HG02571 (cell line): ENCODE measurements at regions not wholly inside any gene's neighbourhood (a gene's known extent, or its start where the extent isn't known, plus 50 kb on each side); places are given as distances from the start of the nearest gene placed in this dataset.
"Not testable (repeated sequence)": the region's sequence is repeated elsewhere in the genome, so short reads cannot be mapped to it uniquely, and the experiment has no call there.

Source experiments
- ATAC-seq: cut with Tn5 transposase; IDR thresholded peaks from one replicate; pipeline ENCODE4 v1.9.1; 2021; ENCODE audit warnings: mild to moderate bottlenecking, moderate library complexity; ENCODE audit not compliant: unreplicated experiment

DNA sequence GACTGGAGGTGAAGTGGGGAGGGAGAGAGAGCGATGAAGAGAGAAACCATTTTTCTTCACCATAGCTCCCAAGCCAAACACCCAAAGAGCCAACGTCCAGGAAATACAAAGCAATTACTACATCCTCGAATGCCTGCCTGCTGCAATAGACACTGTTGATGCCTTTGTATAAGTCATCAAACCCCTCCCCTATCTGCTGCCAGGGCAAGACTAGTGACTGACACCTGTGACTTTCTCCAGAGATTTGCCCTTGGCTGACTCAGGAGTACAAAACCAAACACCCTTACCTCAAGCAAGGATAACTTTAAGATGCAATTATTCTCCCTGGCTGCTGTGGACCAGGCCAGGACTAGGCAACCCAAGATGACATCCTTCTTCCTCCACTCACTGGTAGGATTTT, 81.8 kb upstream of the RASA1 start:
- ATAC-seq = no peak

DNA sequence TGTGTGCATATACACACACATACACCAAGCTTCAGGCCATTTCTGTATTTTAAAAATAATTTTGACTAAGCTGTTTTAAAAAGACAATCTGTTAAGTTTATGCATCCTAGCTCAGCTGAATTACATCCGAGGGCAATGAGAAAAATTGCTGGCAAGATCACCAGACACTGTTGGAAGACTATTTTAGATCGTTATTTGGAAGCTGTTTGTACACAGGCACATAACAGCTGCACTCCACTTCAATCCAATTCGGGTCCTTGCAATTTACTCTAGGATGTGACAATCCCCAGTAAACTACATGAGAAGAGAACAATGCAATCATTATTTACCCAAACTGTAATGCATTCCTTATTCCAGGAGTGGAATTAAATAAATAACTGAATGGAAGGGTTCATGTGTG, 79.3 kb upstream of the RASA1 start:
- no peak for ATAC-seq

DNA sequence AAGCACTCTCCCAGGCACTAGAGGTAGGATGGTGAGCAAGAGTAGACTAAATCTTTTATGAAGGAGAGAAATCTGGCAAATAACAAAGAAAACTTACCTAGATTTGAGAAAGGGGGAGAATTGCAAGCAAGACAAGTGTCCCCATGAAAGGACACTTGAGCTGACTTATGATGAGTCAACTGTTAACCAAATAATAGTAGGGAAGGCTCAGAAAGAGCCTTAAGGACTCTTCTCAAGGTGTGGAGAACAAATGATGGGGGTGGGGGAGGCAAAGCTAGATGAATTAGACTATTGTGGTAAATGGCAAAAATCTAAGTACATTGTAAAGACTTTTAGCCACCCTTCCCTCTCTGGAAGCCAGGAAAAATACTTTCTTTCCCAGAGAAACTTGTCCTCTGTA, 77.6 kb upstream of the RASA1 start:
- ATAC-seq = no peak

DNA sequence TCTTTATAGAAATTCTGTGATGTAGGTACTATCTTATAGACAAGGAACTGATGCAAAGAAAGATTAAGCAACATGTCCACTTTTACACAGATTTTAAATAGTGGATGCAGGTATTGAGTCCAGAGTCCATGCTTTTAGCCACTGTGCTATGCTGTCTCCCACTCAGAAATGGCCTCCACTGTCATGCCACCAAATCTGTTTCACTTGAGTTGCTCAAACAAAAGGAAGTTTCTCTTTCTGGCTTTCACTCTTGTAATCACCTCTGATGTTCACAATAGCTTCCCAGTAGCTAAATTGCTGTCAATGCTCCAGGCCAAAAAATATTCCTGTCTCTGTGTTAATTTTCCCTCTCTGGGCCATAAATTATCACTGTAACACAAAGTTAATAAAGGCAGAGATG, 77.0 kb upstream of the RASA1 start:
- ATAC-seq = peak; percentile 52

DNA sequence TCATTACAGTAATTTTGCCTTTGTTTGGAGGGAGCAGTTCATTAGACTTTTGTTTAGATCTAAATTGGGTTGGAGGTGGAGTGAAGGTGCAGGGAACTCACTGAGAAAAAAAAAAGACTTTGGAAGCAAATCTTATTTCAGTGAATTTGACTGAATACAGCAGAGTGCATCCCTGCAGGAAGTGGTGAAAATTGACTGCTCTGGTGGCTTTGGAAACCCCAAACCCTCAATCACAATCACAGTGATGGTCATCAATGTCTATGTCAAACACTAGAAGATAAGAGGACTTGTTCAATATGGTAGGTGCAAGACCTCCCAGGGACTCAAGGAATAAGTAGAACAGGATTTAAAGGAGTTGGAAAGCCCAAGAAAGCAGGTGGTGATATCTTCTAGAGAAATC, 76.0 kb upstream of the RASA1 start:
- no peak for ATAC-seq

DNA sequence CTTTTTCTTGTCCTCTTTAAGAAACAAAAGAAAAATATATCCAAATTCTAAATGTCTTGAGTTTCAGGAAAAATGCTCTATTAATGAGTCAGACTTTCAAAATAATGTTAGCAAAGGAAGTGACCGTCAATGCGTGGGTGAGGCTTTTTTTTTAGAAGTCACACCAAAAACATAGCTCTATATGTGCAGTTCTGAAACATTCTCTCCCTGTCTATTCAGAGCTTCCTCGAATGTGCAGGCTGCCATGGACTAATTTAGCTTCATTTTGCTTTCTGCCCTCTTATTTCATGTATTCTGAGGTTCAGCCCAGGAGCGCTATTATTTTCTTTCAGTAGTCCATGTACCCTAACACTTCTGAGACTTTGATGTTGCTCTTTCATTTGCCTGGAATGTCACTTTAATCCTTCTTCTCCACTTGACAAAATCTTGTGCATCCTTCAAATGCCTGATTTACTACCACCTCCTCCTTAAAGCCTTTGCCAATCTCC, 72.5 kb upstream of the RASA1 start:
- no peak for ATAC-seq

DNA sequence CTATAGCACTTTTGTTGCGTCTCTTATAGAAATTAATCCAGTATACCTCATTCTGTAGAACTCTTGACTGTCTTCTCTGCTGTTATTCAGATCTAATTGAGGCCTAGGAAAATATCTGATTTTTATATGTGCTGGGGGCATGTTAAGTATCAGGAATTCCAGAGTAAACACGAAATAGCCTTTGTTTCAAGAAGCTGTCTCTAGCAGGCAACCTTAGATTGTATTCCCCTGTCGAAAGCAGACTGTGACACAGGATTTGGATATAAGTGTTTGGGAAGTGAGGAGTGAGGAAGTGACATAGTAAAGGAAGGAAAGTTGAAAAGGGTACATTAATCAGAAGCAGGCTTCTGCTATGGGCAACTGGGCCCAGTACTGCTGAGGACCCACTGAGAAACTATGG, 72.1 kb upstream of the RASA1 start:
- no peak for ATAC-seq

DNA sequence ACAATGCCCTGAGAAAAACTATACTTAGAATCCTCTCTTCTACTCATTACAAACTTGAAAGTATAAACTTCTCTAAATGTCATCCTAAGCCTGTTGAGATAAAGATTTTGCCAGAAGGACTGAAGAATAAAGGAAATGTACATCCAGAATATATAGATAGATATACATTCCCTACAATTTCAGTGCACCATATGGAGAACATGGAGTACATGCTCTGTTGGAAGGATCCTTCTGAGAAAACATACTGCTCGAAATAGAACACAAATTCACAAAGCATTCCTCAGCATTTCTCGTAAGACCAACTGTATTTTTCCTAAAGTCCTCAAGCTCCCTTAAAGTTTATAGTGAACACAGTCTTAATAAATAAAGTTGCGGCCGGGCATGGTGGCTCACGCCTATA, 69.7 kb upstream of the RASA1 start:
- no peak for ATAC-seq

DNA sequence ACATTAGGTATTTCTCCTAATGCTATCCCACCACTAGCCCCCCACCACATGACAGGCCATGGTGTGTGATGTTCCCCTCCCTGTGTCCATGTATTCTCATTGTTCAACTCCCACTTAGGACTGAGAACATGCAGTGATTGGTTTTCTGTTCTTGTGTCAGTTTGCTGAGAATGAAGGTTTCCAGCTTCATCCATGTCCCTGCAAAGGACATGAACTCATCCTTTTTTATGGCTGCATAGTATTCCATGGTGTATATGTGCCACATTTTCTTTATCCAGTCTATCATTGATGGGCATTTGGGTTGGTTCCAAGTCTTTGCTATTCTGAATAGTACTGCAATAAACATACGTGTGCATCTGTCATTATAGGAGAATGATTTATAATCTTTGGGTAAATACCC, 68.4 kb upstream of the RASA1 start:
- not testable (repeated sequence) for ATAC-seq

DNA sequence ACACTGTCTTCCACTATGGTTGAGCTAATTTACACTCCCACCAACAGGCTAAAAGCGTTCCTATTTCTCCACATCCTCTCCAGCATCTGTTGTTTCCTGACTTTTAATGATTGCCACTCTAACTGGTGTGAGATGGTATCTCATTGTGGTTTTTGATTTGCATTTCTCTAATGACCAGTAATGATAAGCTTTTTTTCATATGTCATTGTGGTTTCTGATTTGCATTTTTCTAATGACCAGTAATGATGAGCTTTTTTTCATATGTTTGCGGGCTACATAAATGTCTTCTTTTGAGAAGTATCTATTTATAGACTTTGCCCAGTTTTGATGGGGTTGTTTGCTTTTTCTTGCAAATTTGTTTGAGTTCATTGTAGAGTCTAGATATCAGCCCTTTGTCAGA, 68.0 kb upstream of the RASA1 start:
- not testable (repeated sequence) for ATAC-seq

DNA sequence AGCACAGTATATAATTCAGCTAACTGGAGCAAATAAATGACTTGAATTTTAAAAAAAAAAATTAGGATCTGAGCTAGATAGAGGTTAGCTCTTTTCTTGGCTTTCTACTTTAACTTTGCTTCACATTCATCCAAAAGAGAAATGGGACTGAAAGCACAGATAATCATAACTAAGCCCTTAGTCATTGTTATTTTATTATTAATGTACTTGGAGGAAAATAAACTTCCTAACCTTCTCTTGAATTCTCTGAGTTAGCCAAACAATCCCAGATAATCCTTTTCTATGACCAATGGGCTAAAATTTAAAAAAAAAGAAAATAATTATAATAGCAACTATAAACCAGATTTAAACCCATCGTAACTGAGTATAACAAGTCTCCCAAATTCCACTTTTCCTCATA, 57.6 kb upstream of the RASA1 start:
- no peak for ATAC-seq

DNA sequence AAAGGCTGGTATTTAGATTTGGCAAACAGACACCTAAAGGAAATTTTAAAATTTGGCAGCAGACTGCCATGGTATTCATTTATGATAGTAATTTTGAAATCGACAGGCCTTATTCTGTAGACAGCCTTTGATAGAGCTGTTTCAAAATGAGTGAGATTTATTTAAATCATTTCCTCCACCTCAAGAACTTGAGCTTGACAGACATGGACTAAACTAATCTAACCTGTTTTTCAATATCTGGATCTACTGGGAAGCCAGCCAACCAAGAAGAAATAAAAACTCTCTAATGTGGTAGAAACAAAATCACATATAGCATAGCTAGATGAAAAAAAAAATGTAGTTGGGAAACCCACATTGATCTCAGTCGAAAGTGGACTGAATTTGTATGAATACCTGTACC, 56.9 kb upstream of the RASA1 start:
- no peak for ATAC-seq

DNA sequence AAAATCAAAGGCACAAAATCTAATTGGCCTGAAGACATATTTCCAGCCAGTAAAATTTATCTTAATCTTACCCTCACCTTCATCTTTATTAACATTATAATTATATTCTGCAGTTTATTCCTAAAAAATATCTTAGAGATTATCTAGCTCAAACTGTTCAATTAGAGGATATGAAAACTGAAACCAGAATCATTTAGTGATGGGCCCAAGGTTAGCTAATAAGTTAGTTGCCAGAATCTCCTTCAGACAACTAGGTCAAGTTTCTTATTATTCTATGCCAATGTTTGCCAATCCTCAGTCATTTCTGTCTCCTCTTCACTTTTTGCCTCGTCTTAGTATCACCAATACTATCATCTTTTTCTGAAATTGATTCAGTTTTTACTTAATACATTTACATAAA, 56.0 kb upstream of the RASA1 start:
- no peak for ATAC-seq

DNA sequence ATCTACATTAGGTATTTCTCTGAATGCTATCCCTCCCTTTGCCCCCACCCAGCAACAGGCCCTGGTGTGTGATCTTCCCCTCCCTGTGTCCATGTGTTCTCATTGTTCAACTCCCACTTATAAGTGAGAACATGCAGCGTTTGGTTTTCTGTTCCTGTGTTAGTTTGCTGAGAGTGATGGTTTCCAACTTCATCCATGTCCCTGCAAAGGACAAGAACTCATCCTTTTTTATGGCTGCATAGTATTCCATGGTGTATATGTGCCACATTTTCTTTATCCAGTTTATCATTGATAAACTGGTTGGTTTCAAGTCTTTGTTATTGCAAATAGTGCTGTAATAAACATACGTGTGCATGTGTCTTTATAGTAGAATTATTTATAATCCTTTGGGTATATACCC, 55.5 kb upstream of the RASA1 start:
- not testable (repeated sequence) for ATAC-seq

DNA sequence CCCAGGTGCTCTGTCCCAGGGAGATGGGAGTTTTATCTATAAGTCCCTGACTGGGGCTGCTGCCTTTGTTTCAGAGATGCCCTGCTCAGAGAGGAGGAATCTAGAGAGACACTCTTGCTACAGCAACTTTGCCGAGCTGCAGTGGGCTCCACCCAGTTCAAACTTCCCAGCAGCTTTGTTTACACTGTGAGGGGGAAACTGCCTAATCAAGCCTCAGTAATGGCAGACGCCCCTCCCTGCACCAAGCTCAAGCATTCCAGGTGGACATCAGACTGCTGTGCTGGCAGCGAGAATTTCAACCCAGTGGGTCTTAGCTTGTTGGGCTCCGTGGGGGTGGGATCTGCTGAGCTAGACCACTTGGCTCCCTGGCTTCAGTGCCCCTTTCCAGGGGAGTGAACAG, 50.2 kb upstream of the RASA1 start:
- not testable (repeated sequence) for ATAC-seq
